H1 (cell line): ENCODE measurements at regions not wholly inside any gene's neighbourhood (a gene's known extent, or its start where the extent isn't known, plus 50 kb on each side); places are given as distances from the start of the nearest gene placed in this dataset.

ENCODE experiments used
- CHD1 ChIP-seq: IDR thresholded peaks from 2 replicates; pipeline ENCODE4 v1.6.1; 2012; ENCODE audit warnings: low read depth, low read length, improper control_type of control experiment
- CHD2 ChIP-seq: IDR thresholded peaks from 2 replicates; pipeline ENCODE4 v1.6.1; 2012; ENCODE audit warnings: low read length, improper control_type of control experiment
- EGR1 ChIP-seq: IDR thresholded peaks from 2 replicates; pipeline ENCODE4 v1.6.1; 2011; ENCODE audit warnings: low read depth, low read length, borderline replicate concordance
- EP300 ChIP-seq, 2 experiments: IDR thresholded peaks; 1 replicate in 1 of 2; 2 replicates in 1 of 2; pipeline ENCODE4 v1.6.1; 2011 to 2012; ENCODE audit warnings: low read depth in 2 of 2, low read length in 2 of 2, mild to moderate bottlenecking in 2 of 2, borderline replicate concordance in 1 of 2, inconsistent platforms in 1 of 2, moderate library complexity in 1 of 2
- EZH2 ChIP-seq: fragments of 200-600 bp; sonication (generic); IDR thresholded peaks from 2 replicates; pipeline ENCODE4 v1.7.1; 2012; ENCODE audit warnings: low read depth, mild to moderate bottlenecking, moderate library complexity, low read length, inconsistent platforms; ENCODE audit not compliant: severe bottlenecking
- HDAC2 ChIP-seq, 2 experiments: fragments of 300-600 bp in 1 of 2; sonication (generic) in 1 of 2; IDR thresholded peaks; 2 replicates each; pipeline ENCODE4 v1.6.1; 2011 to 2012; ENCODE audit warnings: low read depth in 2 of 2, low read length in 2 of 2, mild to moderate bottlenecking in 2 of 2, moderate library complexity in 2 of 2, borderline replicate concordance in 1 of 2, inconsistent platforms in 1 of 2
- POLR2A ChIP-seq, 2 experiments: IDR thresholded peaks; 1 replicate in 1 of 2; 2 replicates in 1 of 2; pipeline ENCODE4 v1.6.1; 2011; ENCODE audit warnings: low read depth in 2 of 2, low read length in 2 of 2, mild to moderate bottlenecking in 2 of 2; ENCODE audit errors: control extremely low read depth in 1 of 2
- POLR2AphosphoS5 ChIP-seq: IDR thresholded peaks from 2 replicates; pipeline ENCODE4 v1.6.1; 2011; ENCODE audit warnings: low read depth, low read length
- RAD21 ChIP-seq, 2 experiments: IDR thresholded peaks in 1 of 2; conservative IDR thresholded peaks in 1 of 2; 2 replicates each; pipeline ENCODE4 v1.6.1; 2011; ENCODE audit warnings: low read depth in 2 of 2, low read length in 2 of 2, improper control_type of control experiment in 1 of 2, inconsistent platforms in 1 of 2, mild to moderate bottlenecking in 1 of 2, moderate library complexity in 1 of 2
- RNF2 ChIP-seq: fragments of 200-900, 300-1000 bp; sonication (generic); IDR thresholded peaks from 2 replicates; pipeline ENCODE4 v1.7.1; 2016; ENCODE audit warnings: borderline replicate concordance, low read depth, mild to moderate bottlenecking, antibody characterized with exemption, low read length; ENCODE audit not compliant: poor library complexity, severe bottlenecking; ENCODE audit errors: missing control alignments
- TCF12 ChIP-seq: IDR thresholded peaks from 2 replicates; pipeline ENCODE4 v1.6.1; 2011; ENCODE audit warnings: low read depth, mild to moderate bottlenecking, low read length
- ZNF274 ChIP-seq: IDR thresholded peaks from 2 replicates; pipeline ENCODE4 v1.7.0; 2012; ENCODE audit warnings: low read length, borderline replicate concordance; ENCODE audit errors: extremely low read depth
- TF ChIP-seq, protein P1 (sequence below), 3 experiments: IDR thresholded peaks; 1 replicate in 2 of 3; 2 replicates in 1 of 3; pipeline versions ENCODE4 v1.5.1 to v1.6.1; 2011; ENCODE audit warnings: low read length in 3 of 3, mild to moderate bottlenecking in 3 of 3, inconsistent platforms in 2 of 3, low read depth in 1 of 3, moderate library complexity in 1 of 3; ENCODE audit not compliant: insufficient read depth in 1 of 3; ENCODE audit errors: control extremely low read depth in 1 of 3
- TF ChIP-seq, protein P2 (sequence below): IDR thresholded peaks from 2 replicates; pipeline ENCODE4 v1.6.1; 2011; ENCODE audit warnings: low read length, improper control_type of control experiment

DNA sequence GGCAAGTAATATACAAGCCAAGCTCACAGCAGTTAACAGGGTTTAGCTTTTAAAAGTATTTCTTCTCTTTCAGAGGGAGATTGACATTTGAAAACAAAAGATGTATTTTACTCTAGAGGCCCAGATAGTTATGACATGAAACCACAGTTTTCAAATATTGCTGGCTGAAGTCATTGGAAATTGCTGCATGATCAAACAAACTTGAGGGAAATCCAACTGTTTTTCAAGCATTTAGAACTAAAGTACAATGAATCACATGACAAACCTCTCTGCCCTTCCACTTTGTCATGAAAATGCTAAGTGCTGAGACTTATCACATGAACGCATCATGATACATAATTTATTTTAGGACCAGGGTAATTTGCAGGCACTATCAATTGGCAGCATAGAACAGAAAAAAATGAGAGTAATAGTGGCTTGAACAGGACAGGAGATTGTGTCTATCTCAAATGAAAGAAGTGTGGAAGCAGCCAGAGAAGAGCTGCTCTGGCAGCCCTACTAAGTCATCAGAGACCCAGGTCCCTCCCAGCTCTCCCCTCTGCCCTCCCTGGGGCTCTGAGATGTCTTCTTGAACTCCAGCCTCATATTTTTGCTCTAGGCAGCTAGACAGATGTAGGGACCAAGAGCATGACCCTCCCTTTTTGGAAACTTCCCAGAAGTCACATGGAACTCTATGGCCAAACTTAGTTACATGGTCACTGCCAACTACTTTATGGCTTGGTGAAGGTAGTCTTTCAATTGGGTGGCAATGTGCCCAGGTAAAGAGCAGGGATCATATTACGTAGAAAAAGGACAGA, 90.1 kb upstream of the PELI2 start:
- TF ChIP-seq, protein P1, sequence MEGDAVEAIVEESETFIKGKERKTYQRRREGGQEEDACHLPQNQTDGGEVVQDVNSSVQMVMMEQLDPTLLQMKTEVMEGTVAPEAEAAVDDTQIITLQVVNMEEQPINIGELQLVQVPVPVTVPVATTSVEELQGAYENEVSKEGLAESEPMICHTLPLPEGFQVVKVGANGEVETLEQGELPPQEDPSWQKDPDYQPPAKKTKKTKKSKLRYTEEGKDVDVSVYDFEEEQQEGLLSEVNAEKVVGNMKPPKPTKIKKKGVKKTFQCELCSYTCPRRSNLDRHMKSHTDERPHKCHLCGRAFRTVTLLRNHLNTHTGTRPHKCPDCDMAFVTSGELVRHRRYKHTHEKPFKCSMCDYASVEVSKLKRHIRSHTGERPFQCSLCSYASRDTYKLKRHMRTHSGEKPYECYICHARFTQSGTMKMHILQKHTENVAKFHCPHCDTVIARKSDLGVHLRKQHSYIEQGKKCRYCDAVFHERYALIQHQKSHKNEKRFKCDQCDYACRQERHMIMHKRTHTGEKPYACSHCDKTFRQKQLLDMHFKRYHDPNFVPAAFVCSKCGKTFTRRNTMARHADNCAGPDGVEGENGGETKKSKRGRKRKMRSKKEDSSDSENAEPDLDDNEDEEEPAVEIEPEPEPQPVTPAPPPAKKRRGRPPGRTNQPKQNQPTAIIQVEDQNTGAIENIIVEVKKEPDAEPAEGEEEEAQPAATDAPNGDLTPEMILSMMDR (IDR thresholded peaks at IDR 0.05; ENCODE audit: control extremely low read depth in 1 of 3, insufficient read depth in 1 of 3, low read depth in 1 of 3, low read length in 3 of 3): no peak
- TF ChIP-seq POLR2A (IDR thresholded peaks at IDR 0.05; ENCODE audit: control extremely low read depth in 1 of 2, low read depth in 2 of 2, low read length in 2 of 2): no peak
- no peak for TF ChIP-seq EZH2
- no peak for TF ChIP-seq TCF12
- no peak for TF ChIP-seq ZNF274
- no peak for TF ChIP-seq POLR2AphosphoS5
- TF ChIP-seq RAD21 (IDR thresholded peaks at IDR 0.05 in 1 of 2, conservative IDR thresholded peaks at IDR 0.05 in 1 of 2; ENCODE audit: low read depth in 2 of 2, low read length in 2 of 2): no peak
- no peak for TF ChIP-seq CHD1
- no peak for TF ChIP-seq HDAC2 (IDR thresholded peaks at IDR 0.05; ENCODE audit: borderline replicate concordance in 1 of 2, low read depth in 2 of 2, low read length in 2 of 2)
- TF ChIP-seq, protein P2, sequence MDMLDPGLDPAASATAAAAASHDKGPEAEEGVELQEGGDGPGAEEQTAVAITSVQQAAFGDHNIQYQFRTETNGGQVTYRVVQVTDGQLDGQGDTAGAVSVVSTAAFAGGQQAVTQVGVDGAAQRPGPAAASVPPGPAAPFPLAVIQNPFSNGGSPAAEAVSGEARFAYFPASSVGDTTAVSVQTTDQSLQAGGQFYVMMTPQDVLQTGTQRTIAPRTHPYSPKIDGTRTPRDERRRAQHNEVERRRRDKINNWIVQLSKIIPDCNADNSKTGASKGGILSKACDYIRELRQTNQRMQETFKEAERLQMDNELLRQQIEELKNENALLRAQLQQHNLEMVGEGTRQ: no peak
- no peak for TF ChIP-seq RNF2
- no peak for TF ChIP-seq EGR1
- no peak for TF ChIP-seq EP300 (IDR thresholded peaks at IDR 0.05; ENCODE audit: borderline replicate concordance in 1 of 2, low read depth in 2 of 2, low read length in 2 of 2)
- no peak for TF ChIP-seq CHD2
